Panc1 (cell line): ENCODE measurements at regions not wholly inside any gene's neighbourhood (a gene's known extent, or its start where the extent isn't known, plus 50 kb on each side); places are given as distances from the start of the nearest gene placed in this dataset.

Source experiments
- ATAC-seq: fragments of 200-7000 bp; cut with Tn5 transposase; 2 replicates; pipeline ENCODE4 v1.9.1; 2020; ENCODE audit warnings: mild to moderate bottlenecking, moderate library complexity
- BruUV-seq: library from RNA; stranded (reverse); fragments of 400-500 nt; replicated peaks from 2 replicates; lab custom pipeline; 2021; lab: Mats Ljungman, UMichigan
- CTCF ChIA-PET: fragments of 300-600 bp; sonication (Branson Sonifier 250); formaldehyde crosslinking; loops from one replicate; lab custom pipeline; 2022; ENCODE audit warnings: antibody characterized with exemption; lab: Charles Lee
- POLR2A ChIA-PET: fragments of 300-600 bp; sonication (Branson Sonifier 250); formaldehyde crosslinking; loops from one replicate; lab custom pipeline; 2022; ENCODE audit warnings: antibody characterized with exemption; lab: Charles Lee
- DNase-seq: peaks from one replicate; pipeline ENCODE4 v3.0.0-alpha.2; 2010; ENCODE audit warnings: low read depth, low spot score
- H3K27ac ChIP-seq: 2 replicates; pipeline ENCODE4 v1.5.1; 2011; ENCODE audit warnings: mild to moderate bottlenecking, low read length, inconsistent platforms
- H3K27me3 ChIP-seq: fragments of 200-500 bp; sonication (Bioruptor generic); 2 replicates; pipeline ENCODE4 v1.6.0; 2014; ENCODE audit warnings: low read length, inconsistent platforms; ENCODE audit not compliant: control insufficient read depth, insufficient read depth
- H3K36me3 ChIP-seq: fragments of 200-500 bp; sonication (Bioruptor generic); 2 replicates; pipeline ENCODE4 v1.5.1; 2014; ENCODE audit warnings: inconsistent platforms, mild to moderate bottlenecking, low read length, moderate library complexity; ENCODE audit not compliant: control insufficient read depth, insufficient read depth
- H3K4me1 ChIP-seq: 2 replicates; pipeline ENCODE4 v1.5.1; 2011; ENCODE audit warnings: inconsistent platforms, mild to moderate bottlenecking, low read length, moderate library complexity; ENCODE audit not compliant: control insufficient read depth, insufficient read depth
- H3K4me3 ChIP-seq, 2 experiments: 2 replicates each; pipeline ENCODE4 v1.5.1; 2011 to 2012; ENCODE audit warnings: low read depth in 2 of 2, low read length in 2 of 2, mild to moderate bottlenecking in 2 of 2, inconsistent platforms in 1 of 2, moderate library complexity in 1 of 2
- H3K9me3 ChIP-seq: fragments of 200-500 bp; sonication (Bioruptor generic); 2 replicates; pipeline ENCODE4 v1.5.1; 2014; ENCODE audit warnings: low read depth, mild to moderate bottlenecking, inconsistent platforms, low read length, moderate library complexity; ENCODE audit not compliant: control insufficient read depth, insufficient read depth
- POLR2AphosphoS5 ChIP-seq: IDR thresholded peaks from 2 replicates; pipeline ENCODE4 v1.6.1; 2012; ENCODE audit warnings: mild to moderate bottlenecking, low read depth, low read length, moderate library complexity
- SIN3A ChIP-seq: IDR thresholded peaks from 2 replicates; pipeline ENCODE4 v1.6.1; 2012; ENCODE audit warnings: low read depth, mild to moderate bottlenecking, low read length, moderate library complexity, borderline replicate concordance; ENCODE audit not compliant: insufficient read depth
- TCF7L2 ChIP-seq: IDR thresholded peaks from 2 replicates; pipeline ENCODE4 v1.6.1; 2011; ENCODE audit warnings: mild to moderate bottlenecking, low read depth, low read length, inconsistent platforms
- in situ Hi-C: cut with HindIII; loops from 2 replicates; pipeline ENCODE4 v1.10.0; 2016; ENCODE audit warnings: low sequenced_read_pairs, low pct_unique_long_range_greater_than_20kb
- intact Hi-C: fragments of 100-400 bp; cut with micrococcal nuclease; formaldehyde crosslinking; loops from one replicate; pipeline ENCODE4 v1.10.0; 2022; ENCODE audit not compliant: unreplicated experiment
- TF ChIP-seq, protein P1 (sequence below), 2 experiments: IDR thresholded peaks; 2 replicates each; pipeline ENCODE4 v1.6.1; 2011 to 2012; ENCODE audit warnings: low read depth in 2 of 2, control low read depth in 1 of 2, low read length in 1 of 2, mild to moderate bottlenecking in 1 of 2, moderate library complexity in 1 of 2; ENCODE audit not compliant: insufficient read depth in 1 of 2
- TF ChIP-seq, protein P2 (sequence below): fragments of 450-650 bp; IDR thresholded peaks from 2 replicates; pipeline ENCODE4 v1.5.1; 2017; ENCODE audit warnings: mild to moderate bottlenecking

DNA sequence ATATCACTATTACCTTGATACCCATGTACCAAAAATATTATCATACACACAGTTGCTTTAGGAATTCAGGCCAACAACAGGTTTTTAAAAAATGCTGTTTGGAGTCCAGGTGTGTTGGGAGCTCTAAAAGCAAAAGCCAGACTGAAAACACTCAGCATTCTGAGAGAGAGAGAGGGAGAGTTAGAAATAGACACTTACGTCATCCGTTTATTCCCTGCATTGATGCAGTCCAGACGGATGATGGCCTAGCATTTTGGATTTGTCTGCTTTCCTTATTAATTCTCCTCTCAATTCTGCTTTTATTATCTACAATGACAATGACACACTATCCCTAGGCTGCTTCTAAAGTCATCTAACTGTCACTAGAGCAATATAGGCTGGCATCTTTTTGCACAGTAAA is 358.3 kb upstream of the BOD1L1 start:
- DNase-seq (no peak), ATAC-seq (no peak)
- H3K4me1 ChIP-seq: no peaks in the 10 kb centered on the region
- H3K9me3 ChIP-seq: no peaks in the 10 kb centered on the region
- no peaks in the 10 kb centered on the region for H3K36me3 ChIP-seq
- intact Hi-C loops (no loop called here), in situ Hi-C loops (no loop called here)
- H3K27ac ChIP-seq: no peak overlapping the region
- no TSS peak for BruUV-seq
- H3K4me3 ChIP-seq: no peak overlapping the region
- no peaks in the 10 kb centered on the region for H3K27me3 ChIP-seq
- ChIA-PET CTCF (no interaction called here), POLR2A (no interaction called here)
- TF ChIP-seq, protein P1, sequence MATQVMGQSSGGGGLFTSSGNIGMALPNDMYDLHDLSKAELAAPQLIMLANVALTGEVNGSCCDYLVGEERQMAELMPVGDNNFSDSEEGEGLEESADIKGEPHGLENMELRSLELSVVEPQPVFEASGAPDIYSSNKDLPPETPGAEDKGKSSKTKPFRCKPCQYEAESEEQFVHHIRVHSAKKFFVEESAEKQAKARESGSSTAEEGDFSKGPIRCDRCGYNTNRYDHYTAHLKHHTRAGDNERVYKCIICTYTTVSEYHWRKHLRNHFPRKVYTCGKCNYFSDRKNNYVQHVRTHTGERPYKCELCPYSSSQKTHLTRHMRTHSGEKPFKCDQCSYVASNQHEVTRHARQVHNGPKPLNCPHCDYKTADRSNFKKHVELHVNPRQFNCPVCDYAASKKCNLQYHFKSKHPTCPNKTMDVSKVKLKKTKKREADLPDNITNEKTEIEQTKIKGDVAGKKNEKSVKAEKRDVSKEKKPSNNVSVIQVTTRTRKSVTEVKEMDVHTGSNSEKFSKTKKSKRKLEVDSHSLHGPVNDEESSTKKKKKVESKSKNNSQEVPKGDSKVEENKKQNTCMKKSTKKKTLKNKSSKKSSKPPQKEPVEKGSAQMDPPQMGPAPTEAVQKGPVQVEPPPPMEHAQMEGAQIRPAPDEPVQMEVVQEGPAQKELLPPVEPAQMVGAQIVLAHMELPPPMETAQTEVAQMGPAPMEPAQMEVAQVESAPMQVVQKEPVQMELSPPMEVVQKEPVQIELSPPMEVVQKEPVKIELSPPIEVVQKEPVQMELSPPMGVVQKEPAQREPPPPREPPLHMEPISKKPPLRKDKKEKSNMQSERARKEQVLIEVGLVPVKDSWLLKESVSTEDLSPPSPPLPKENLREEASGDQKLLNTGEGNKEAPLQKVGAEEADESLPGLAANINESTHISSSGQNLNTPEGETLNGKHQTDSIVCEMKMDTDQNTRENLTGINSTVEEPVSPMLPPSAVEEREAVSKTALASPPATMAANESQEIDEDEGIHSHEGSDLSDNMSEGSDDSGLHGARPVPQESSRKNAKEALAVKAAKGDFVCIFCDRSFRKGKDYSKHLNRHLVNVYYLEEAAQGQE (IDR thresholded peaks at IDR 0.05; ENCODE audit: insufficient read depth in 1 of 2, low read depth in 2 of 2, low read length in 1 of 2): no peak
- TF ChIP-seq, protein P2, sequence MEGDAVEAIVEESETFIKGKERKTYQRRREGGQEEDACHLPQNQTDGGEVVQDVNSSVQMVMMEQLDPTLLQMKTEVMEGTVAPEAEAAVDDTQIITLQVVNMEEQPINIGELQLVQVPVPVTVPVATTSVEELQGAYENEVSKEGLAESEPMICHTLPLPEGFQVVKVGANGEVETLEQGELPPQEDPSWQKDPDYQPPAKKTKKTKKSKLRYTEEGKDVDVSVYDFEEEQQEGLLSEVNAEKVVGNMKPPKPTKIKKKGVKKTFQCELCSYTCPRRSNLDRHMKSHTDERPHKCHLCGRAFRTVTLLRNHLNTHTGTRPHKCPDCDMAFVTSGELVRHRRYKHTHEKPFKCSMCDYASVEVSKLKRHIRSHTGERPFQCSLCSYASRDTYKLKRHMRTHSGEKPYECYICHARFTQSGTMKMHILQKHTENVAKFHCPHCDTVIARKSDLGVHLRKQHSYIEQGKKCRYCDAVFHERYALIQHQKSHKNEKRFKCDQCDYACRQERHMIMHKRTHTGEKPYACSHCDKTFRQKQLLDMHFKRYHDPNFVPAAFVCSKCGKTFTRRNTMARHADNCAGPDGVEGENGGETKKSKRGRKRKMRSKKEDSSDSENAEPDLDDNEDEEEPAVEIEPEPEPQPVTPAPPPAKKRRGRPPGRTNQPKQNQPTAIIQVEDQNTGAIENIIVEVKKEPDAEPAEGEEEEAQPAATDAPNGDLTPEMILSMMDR: no peak
- TF ChIP-seq SIN3A (no peak), TCF7L2 (no peak), POLR2AphosphoS5 (no peak)

DNA sequence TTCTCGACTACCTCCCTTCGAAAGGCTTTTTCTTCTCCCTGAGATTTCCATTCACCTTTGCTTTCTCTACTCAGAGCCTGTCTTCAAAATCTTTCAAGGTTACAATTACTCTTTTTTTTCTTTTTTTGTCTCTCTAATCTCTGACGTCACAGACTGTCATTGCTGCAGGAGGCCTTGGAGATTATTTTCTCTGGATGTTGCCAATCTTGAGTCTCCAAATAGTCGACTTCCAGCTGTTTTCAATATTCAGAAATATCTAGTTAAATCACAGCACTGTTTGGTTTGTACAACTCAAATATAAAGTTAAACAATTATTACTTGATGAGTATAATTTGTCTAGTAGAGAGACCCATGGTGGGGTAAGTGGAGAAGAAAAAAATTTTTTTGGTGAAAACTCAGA is 359.0 kb upstream of the BOD1L1 start:
- Histone ChIP-seq H3K9me3 (no peaks in the 10 kb centered on the region), H3K27me3 (no peaks in the 10 kb centered on the region), H3K4me3 (no peak overlapping the region), H3K27ac (no peak overlapping the region), H3K4me1 (no peaks in the 10 kb centered on the region), H3K36me3 (no peaks in the 10 kb centered on the region)
- ATAC-seq (no peak), DNase-seq (no peak)
- TF ChIP-seq, protein P1 (IDR thresholded peaks at IDR 0.05; ENCODE audit: insufficient read depth in 1 of 2, low read depth in 2 of 2, low read length in 1 of 2): no peak
- TF ChIP-seq POLR2AphosphoS5 (no peak), TCF7L2 (no peak), SIN3A (no peak)
- TF ChIP-seq, protein P2: no peak
- intact Hi-C loops (no loop called here), in situ Hi-C loops (no loop called here)
- POLR2A ChIA-PET: no interaction called here
- BruUV-seq: no TSS peak
- CTCF ChIA-PET: no interaction called here
